ENCODE measurements at regions not wholly inside any gene's neighbourhood (a gene's known extent, or its start where the extent isn't known, plus 50 kb on each side); places are given as distances from the start of the nearest gene placed in this dataset.

DNA sequence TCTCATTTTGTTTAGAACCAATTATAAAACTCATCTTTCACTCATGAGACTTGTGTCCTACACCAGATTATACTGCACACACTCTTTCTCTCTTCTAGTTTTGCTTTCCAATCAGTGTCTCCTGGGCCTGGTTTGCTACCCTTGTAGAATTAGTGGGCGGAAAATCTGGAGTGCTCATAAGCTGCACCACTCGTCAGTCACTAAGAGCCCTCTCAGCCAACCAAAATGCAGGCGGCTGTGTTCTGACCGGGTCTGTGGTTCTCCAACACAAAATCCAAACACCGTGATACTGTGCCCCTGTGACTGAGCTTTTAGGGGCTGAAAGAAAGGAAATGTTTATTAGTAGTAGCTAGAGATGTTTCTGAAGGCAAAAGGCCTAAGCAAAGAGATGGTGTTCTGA lies 83.7 kb upstream of the OBI1 start:
- TF ChIP-seq CTCF (IDR thresholded peaks at IDR 0.05) (no peak), POLR2A (IDR thresholded peaks at IDR 0.05) (no peak)

All from adrenal gland (tissue), 5 donors.